ENCODE measurements at regions not wholly inside any gene's neighbourhood (a gene's known extent, or its start where the extent isn't known, plus 50 kb on each side); places are given as distances from the start of the nearest gene placed in this dataset.

GRCh38 chr5:57334475-57334874, 148.1 kb downstream of the ACTBL2 start:
- DNase-seq: no peak
- no TSS peak for BruUV-seq (replicated peaks)
- H3K4me1 Mint-ChIP-seq (ENCODE audit: low read depth, unreplicated experiment): peaks cover 24% of the 10 kb centered on the region
- H3K27ac Mint-ChIP-seq (ENCODE audit: unreplicated experiment): no peak overlapping the region
- no peaks in the 10 kb centered on the region for H3K9me3 ChIP-seq
- H3K9me3 Mint-ChIP-seq (ENCODE audit: unreplicated experiment): no peaks in the 10 kb centered on the region
- no peaks in the 10 kb centered on the region for H3K36me3 Mint-ChIP-seq (ENCODE audit: insufficient read depth, unreplicated experiment)
- H3K4me1 ChIP-seq: peaks cover 49% of the 10 kb centered on the region
- no peaks in the 10 kb centered on the region for H3K27me3 ChIP-seq (replicated peaks; ENCODE audit: control insufficient read depth, insufficient read depth, low read length)
- ChIA-PET CTCF (no interaction called here), POLR2A (no interaction called here)
- H3K4me3 ChIP-seq (ENCODE audit: low read depth, low read length): no peak overlapping the region
- no peak overlapping the region for H3K4me3 Mint-ChIP-seq (ENCODE audit: unreplicated experiment)
- H3K27me3 Mint-ChIP-seq (ENCODE audit: insufficient read depth, unreplicated experiment): no peaks in the 10 kb centered on the region
- no peaks in the 10 kb centered on the region for H3K36me3 ChIP-seq (ENCODE audit: control insufficient read depth, insufficient read depth, low read length)
- no peak for TF ChIP-seq CTCF (IDR thresholded peaks at IDR 0.05; ENCODE audit: insufficient read depth in 1 of 2, low read depth in 1 of 2, low read length in 1 of 2, severe bottlenecking in 1 of 2, unreplicated experiment in 1 of 2)
- intact Hi-C loops (cut with micrococcal nuclease; ENCODE audit: unreplicated experiment): no loop called here

- no peak overlapping the region for H3K27ac Mint-ChIP-seq (ENCODE audit: unreplicated experiment)
- no peaks in the 10 kb centered on the region for H3K36me3 ChIP-seq (ENCODE audit: control insufficient read depth, insufficient read depth, low read length)
These were observed 150.2 kb downstream of the ACTBL2 start for GRCh38 chr5:57332361-57332760.

GRCh38 chr5:57327561-57328367, 153.9 kb downstream of the GPBP1 start:
- POLR2A ChIA-PET: no interaction called here
- Mint-ChIP-seq H3K4me1 (ENCODE audit: low read depth, unreplicated experiment) (peaks cover 24% of the 10 kb centered on the region), H3K27me3 (ENCODE audit: insufficient read depth, unreplicated experiment) (no peaks in the 10 kb centered on the region), H3K9me3 (ENCODE audit: unreplicated experiment) (no peaks in the 10 kb centered on the region), H3K4me3 (ENCODE audit: unreplicated experiment) (no peak overlapping the region), H3K27ac (ENCODE audit: unreplicated experiment) (peak overlapping the region; percentile 4), H3K36me3 (ENCODE audit: insufficient read depth, unreplicated experiment) (no peaks in the 10 kb centered on the region)
- H3K4me3 ChIP-seq (ENCODE audit: low read depth, low read length): no peak overlapping the region
- no peaks in the 10 kb centered on the region for H3K9me3 ChIP-seq
- BruUV-seq (replicated peaks): no TSS peak
- no peaks in the 10 kb centered on the region for H3K27me3 ChIP-seq (replicated peaks; ENCODE audit: control insufficient read depth, insufficient read depth, low read length)
- no peaks in the 10 kb centered on the region for H3K36me3 ChIP-seq (ENCODE audit: control insufficient read depth, insufficient read depth, low read length)
- H3K4me1 ChIP-seq: peaks cover 19% of the 10 kb centered on the region
- DNase-seq: peak; percentile 76 to 79
- intact Hi-C loops (cut with micrococcal nuclease; ENCODE audit: unreplicated experiment): no loop called here
- CTCF ChIA-PET: no interaction called here
- TF ChIP-seq CTCF (IDR thresholded peaks at IDR 0.05; ENCODE audit: insufficient read depth in 1 of 2, low read depth in 1 of 2, low read length in 1 of 2, severe bottlenecking in 1 of 2, unreplicated experiment in 1 of 2): no peak

More at GRCh38 chr5:57332361-57332760, 150.2 kb downstream of the ACTBL2 start:
- intact Hi-C loops (cut with micrococcal nuclease; ENCODE audit: unreplicated experiment): no loop called here
- no peak for TF ChIP-seq CTCF (IDR thresholded peaks at IDR 0.05; ENCODE audit: insufficient read depth in 1 of 2, low read depth in 1 of 2, low read length in 1 of 2, severe bottlenecking in 1 of 2, unreplicated experiment in 1 of 2)
- POLR2A ChIA-PET: no interaction called here
- no peak for DNase-seq
- CTCF ChIA-PET: no interaction called here
- Mint-ChIP-seq H3K4me3 (ENCODE audit: unreplicated experiment) (no peak overlapping the region), H3K9me3 (ENCODE audit: unreplicated experiment) (no peaks in the 10 kb centered on the region), H3K36me3 (ENCODE audit: insufficient read depth, unreplicated experiment) (no peaks in the 10 kb centered on the region), H3K27me3 (ENCODE audit: insufficient read depth, unreplicated experiment) (no peaks in the 10 kb centered on the region), H3K4me1 (ENCODE audit: low read depth, unreplicated experiment) (peaks cover 19% of the 10 kb centered on the region)
- Histone ChIP-seq H3K4me3 (ENCODE audit: low read depth, low read length) (no peak overlapping the region), H3K27me3 (replicated peaks; ENCODE audit: control insufficient read depth, insufficient read depth, low read length) (no peaks in the 10 kb centered on the region), H3K4me1 (peaks cover 41% of the 10 kb centered on the region), H3K9me3 (no peaks in the 10 kb centered on the region)
- BruUV-seq (replicated peaks): no TSS peak

Data from Caco-2 (cell line).